GM23338 (cell line): ENCODE measurements at regions not wholly inside any gene's neighbourhood (a gene's known extent, or its start where the extent isn't known, plus 50 kb on each side); places are given as distances from the start of the nearest gene placed in this dataset.

Experiments used
- CREB1 ChIP-seq: fragments of 250-450 bp; sonication (Bioruptor Pico); IDR thresholded peaks from 2 replicates; pipeline ENCODE4 v1.5.0; 2020; ENCODE audit warnings: low read depth, mild to moderate bottlenecking, moderate library complexity
- CTCF ChIP-seq, 2 experiments: fragments of 200-600 bp in 1 of 2; sonication (generic) in 1 of 2; conservative IDR thresholded peaks; 2 replicates each; pipeline versions ENCODE4 v1.5.1 to v1.6.1; 2016 to 2017; ENCODE audit warnings: antibody characterized with exemption in 2 of 2, low read depth in 2 of 2, mild to moderate bottlenecking in 2 of 2, moderate library complexity in 1 of 2
- EZH2 ChIP-seq: fragments of 200-600 bp; sonication (generic); IDR thresholded peaks from one replicate; pipeline ENCODE4 v1.8.0; 2017; ENCODE audit warnings: antibody characterized with exemption, mild to moderate bottlenecking, low read depth; ENCODE audit not compliant: unreplicated experiment
- EZH2phosphoT487 ChIP-seq: fragments of 200-600 bp; sonication (generic); IDR thresholded peaks from one replicate; pipeline ENCODE4 v1.8.1; 2018; ENCODE audit warnings: antibody characterized with exemption; ENCODE audit not compliant: unreplicated experiment
- JUNB ChIP-seq: IDR thresholded peaks from one replicate; pipeline ENCODE4 v1.6.1; 2016; ENCODE audit warnings: antibody characterized with exemption; ENCODE audit not compliant: unreplicated experiment
- POLR2AphosphoS5 ChIP-seq: IDR thresholded peaks from 2 replicates; pipeline ENCODE4 v1.6.1; 2016; ENCODE audit warnings: antibody characterized with exemption, low read depth

- TF ChIP-seq POLR2AphosphoS5 (no peak), CTCF (conservative IDR thresholded peaks at IDR 0.05; ENCODE audit: low read depth in 2 of 2) (no peak), EZH2phosphoT487 (no peak), EZH2 (no peak), JUNB (no peak), CREB1 (no peak)
Measured at GRCh38 chr6:104010897-104011296, 848.8 kb downstream of the HACE1 start.
